ENCODE measurements at regions not wholly inside any gene's neighbourhood (a gene's known extent, or its start where the extent isn't known, plus 50 kb on each side); places are given as distances from the start of the nearest gene placed in this dataset.

GRCh38 chr15:70318594-70319465 is 221.1 kb upstream of the TLE3 start:
- Histone ChIP-seq H3K4me3 (ENCODE audit: low read depth, low read length) (no peak overlapping the region), H3K4me1 (ENCODE audit: insufficient read depth) (no peaks in the 10 kb centered on the region), H3K27ac (ENCODE audit: low read depth) (no peak overlapping the region), H3K36me3 (ENCODE audit: insufficient read depth) (no peaks in the 10 kb centered on the region)
- 40% methylated on average over 11 of the region's 11 CpGs for WGBS
- DNase-seq (ENCODE audit: extremely low spot score), result peak; percentile 84

- no peaks in the 10 kb centered on the region for H3K4me1 ChIP-seq (ENCODE audit: insufficient read depth)
- no peak overlapping the region for H3K27ac ChIP-seq (ENCODE audit: low read depth)
- no peak for DNase-seq (ENCODE audit: extremely low spot score)
- 92% methylated on average over 8 of the region's 8 CpGs for WGBS
- no peaks in the 10 kb centered on the region for H3K36me3 ChIP-seq (ENCODE audit: insufficient read depth)
- no peak overlapping the region for H3K4me3 ChIP-seq (ENCODE audit: low read depth, low read length)
Measured at GRCh38 chr15:70316059-70316600, 218.4 kb upstream of the TLE3 start.

DNA sequence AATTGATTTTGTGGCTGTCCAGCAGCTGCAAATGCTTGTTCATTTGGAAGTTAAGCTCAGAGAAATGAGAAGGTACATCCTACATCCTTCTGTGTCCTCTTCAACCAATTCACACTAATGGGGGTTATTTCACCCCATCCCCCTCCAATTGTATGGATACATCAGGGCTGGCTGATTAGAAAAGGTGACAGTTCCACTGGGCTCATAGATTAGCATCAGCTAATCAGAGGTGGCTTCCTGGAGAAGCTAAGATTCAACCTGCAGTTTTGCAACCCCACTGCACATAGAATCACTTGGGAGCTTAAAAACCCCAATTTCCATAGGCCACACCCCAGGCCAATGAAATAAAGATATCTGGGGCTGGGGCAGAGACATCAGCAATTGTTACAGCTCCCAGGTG is 217.7 kb upstream of the TLE3 start:
- Histone ChIP-seq H3K36me3 (ENCODE audit: insufficient read depth) (no peaks in the 10 kb centered on the region), H3K27ac (ENCODE audit: low read depth) (no peak overlapping the region), H3K4me1 (ENCODE audit: insufficient read depth) (no peaks in the 10 kb centered on the region), H3K4me3 (ENCODE audit: low read depth, low read length) (no peak overlapping the region)
- no peak for DNase-seq (ENCODE audit: extremely low spot score)

GRCh38 chr15:70314688-70315087 is 217.0 kb upstream of the TLE3 start:
- Histone ChIP-seq H3K4me1 (ENCODE audit: insufficient read depth) (no peaks in the 10 kb centered on the region), H3K27ac (ENCODE audit: low read depth) (no peak overlapping the region), H3K4me3 (ENCODE audit: low read depth, low read length) (no peak overlapping the region), H3K36me3 (ENCODE audit: insufficient read depth) (no peaks in the 10 kb centered on the region)
- DNase-seq (ENCODE audit: extremely low spot score), result no peak
- 98% methylated on average over 3 of the region's 3 CpGs for WGBS

GRCh38 chr15:70314018-70314354 is 216.3 kb upstream of the TLE3 start:
- Histone ChIP-seq H3K36me3 (ENCODE audit: insufficient read depth) (no peaks in the 10 kb centered on the region), H3K27ac (ENCODE audit: low read depth) (no peak overlapping the region), H3K4me3 (ENCODE audit: low read depth, low read length) (no peak overlapping the region), H3K4me1 (ENCODE audit: insufficient read depth) (no peaks in the 10 kb centered on the region)
- DNase-seq (ENCODE audit: extremely low spot score), result no peak
- 94% methylated on average over 3 of the region's 3 CpGs for WGBS

DNA sequence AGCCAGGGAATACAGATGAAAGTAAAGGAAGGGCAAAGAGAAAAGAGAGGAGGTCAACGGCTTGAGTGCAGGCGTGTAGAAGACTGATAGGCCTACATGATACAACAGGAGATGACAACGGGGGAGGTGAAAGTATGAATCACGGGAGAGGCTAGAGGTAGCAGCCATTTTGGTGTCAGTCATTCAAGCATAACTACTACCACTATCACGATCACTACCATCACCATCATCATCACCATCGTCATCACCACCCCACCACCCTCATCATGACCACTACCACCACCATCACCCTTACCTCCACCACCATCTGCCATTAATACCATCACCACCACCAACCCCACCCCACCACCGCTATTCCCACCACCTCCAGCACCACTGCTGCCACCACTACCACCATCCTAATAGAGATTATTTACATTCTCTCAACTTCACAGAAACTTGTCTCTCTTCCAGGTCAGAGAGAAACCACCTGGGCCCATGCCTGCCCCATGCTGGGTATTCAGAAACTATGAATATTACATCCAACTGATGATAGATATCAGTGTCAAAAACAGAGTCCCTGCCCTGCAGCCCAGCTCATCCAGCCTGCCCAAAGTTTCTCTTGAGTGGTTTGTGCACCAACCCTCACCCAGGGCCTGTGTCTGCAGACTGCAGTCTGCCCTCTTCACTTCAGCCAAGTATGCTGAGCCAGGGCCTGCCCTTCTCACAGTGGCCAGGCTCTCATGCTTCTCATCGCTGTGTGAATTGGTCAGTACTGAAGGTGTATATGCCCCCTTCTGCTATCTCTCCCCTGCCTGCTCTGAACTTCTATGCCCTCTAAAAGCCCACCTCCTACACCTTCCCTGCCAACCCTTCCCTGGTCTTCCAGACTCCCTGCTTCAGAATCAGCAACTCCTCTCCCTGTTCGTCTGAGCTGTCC is 215.6 kb upstream of the TLE3 start:
- WGBS, result 94% methylated on average over 9 of the region's 9 CpGs
- no peak for DNase-seq (ENCODE audit: extremely low spot score)
- Histone ChIP-seq H3K27ac (ENCODE audit: low read depth) (no peak overlapping the region), H3K4me1 (ENCODE audit: insufficient read depth) (peaks cover under 1% of the 10 kb centered on the region), H3K36me3 (ENCODE audit: insufficient read depth) (no peaks in the 10 kb centered on the region), H3K4me3 (ENCODE audit: low read depth, low read length) (no peak overlapping the region)

GRCh38 chr15:70311821-70312220 is 214.1 kb upstream of the TLE3 start:
- H3K4me3 ChIP-seq (ENCODE audit: low read depth, low read length), result no peak overlapping the region
- no peaks in the 10 kb centered on the region for H3K36me3 ChIP-seq (ENCODE audit: insufficient read depth)
- peaks cover 2% of the 10 kb centered on the region for H3K4me1 ChIP-seq (ENCODE audit: insufficient read depth)
- H3K27ac ChIP-seq (ENCODE audit: low read depth), result no peak overlapping the region
- no peak for DNase-seq (ENCODE audit: extremely low spot score)
- WGBS, result 70% methylated on average over 1 of the region's 1 CpG

DNA sequence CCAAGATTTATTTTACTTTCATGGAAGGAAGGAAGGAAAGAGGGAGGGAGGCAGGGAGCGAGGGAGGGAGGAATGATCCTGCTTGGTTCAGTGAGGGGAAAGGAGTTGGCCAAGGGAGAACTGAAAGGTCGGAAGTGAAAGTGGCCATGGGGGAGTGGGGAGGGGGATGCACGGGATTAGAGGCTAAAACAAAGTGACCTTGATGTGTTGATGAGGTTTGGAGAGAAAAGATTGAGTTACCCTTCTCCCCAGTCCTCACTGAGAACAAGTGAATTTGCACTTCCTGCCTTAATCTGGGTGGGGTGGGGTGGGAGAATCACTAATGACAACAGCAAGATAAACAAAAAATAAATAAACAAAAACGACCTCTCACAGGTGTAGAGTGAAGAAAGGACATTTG is 212.0 kb upstream of the TLE3 start:
- Histone ChIP-seq H3K4me1 (ENCODE audit: insufficient read depth) (peaks cover 2% of the 10 kb centered on the region), H3K36me3 (ENCODE audit: insufficient read depth) (no peaks in the 10 kb centered on the region), H3K4me3 (ENCODE audit: low read depth, low read length) (no peak overlapping the region), H3K27ac (ENCODE audit: low read depth) (no peak overlapping the region)
- WGBS, result 47% methylated on average over 4 of the region's 4 CpGs
- DNase-seq (ENCODE audit: extremely low spot score), result no peak

- H3K4me1 ChIP-seq (ENCODE audit: insufficient read depth), result peaks cover 2% of the 10 kb centered on the region
- no peaks in the 10 kb centered on the region for H3K36me3 ChIP-seq (ENCODE audit: insufficient read depth)
- H3K4me3 ChIP-seq (ENCODE audit: low read depth, low read length), result no peak overlapping the region
- H3K27ac ChIP-seq (ENCODE audit: low read depth), result no peak overlapping the region
- WGBS, result 91% methylated on average over 9 of the region's 9 CpGs
- DNase-seq (ENCODE audit: extremely low spot score), result no peak
Measured at GRCh38 chr15:70308735-70309434, 211.2 kb upstream of the TLE3 start.

- no peaks in the 10 kb centered on the region for H3K36me3 ChIP-seq (ENCODE audit: insufficient read depth)
- 64% methylated on average over 4 of the region's 4 CpGs for WGBS
- H3K4me1 ChIP-seq (ENCODE audit: insufficient read depth), result peaks cover 2% of the 10 kb centered on the region
- no peak for DNase-seq (ENCODE audit: extremely low spot score)
- H3K4me3 ChIP-seq (ENCODE audit: low read depth, low read length), result no peak overlapping the region
- H3K27ac ChIP-seq (ENCODE audit: low read depth), result no peak overlapping the region
Measured at GRCh38 chr15:70308011-70308734, 210.5 kb upstream of the TLE3 start.

GRCh38 chr15:70306582-70306981 is 208.9 kb upstream of the TLE3 start:
- Histone ChIP-seq H3K27ac (ENCODE audit: low read depth) (no peak overlapping the region), H3K36me3 (ENCODE audit: insufficient read depth) (no peaks in the 10 kb centered on the region), H3K4me1 (ENCODE audit: insufficient read depth) (peaks cover 2% of the 10 kb centered on the region), H3K4me3 (ENCODE audit: low read depth, low read length) (no peak overlapping the region)
- WGBS, result 97% methylated on average over 4 of the region's 4 CpGs
- DNase-seq (ENCODE audit: extremely low spot score), result no peak

GRCh38 chr15:70306081-70306480 is 208.4 kb upstream of the TLE3 start:
- no peak for DNase-seq (ENCODE audit: extremely low spot score)
- 45% methylated on average over 6 of the region's 6 CpGs for WGBS
- H3K4me3 ChIP-seq (ENCODE audit: low read depth, low read length), result no peak overlapping the region
- H3K4me1 ChIP-seq (ENCODE audit: insufficient read depth), result peaks cover 2% of the 10 kb centered on the region
- H3K36me3 ChIP-seq (ENCODE audit: insufficient read depth), result no peaks in the 10 kb centered on the region
- H3K27ac ChIP-seq (ENCODE audit: low read depth), result no peak overlapping the region

DNA sequence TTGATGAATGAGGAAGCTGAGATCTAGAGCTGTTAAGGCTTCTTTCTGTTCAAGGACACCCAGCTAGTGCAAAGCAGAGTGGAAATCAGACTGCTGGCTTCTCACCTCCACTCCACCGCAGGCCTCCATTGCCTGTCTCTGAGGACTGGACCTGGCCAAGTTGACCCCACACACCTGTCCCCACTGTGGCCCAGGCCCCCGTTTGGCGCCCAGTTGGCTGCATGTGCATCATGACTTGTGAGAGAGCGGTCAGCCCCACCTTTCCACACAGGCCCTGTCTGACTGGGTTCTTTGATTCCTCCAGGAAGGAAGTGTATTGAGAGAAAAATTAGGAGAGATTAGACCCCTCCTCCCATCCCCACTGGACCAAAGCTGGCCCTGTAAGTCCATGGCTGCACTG is 206.3 kb upstream of the TLE3 start:
- 99% methylated on average over 4 of the region's 4 CpGs for WGBS
- no peaks in the 10 kb centered on the region for H3K36me3 ChIP-seq (ENCODE audit: insufficient read depth)
- no peak for DNase-seq (ENCODE audit: extremely low spot score)
- H3K4me3 ChIP-seq (ENCODE audit: low read depth, low read length), result no peak overlapping the region
- no peak overlapping the region for H3K27ac ChIP-seq (ENCODE audit: low read depth)
- peaks cover 2% of the 10 kb centered on the region for H3K4me1 ChIP-seq (ENCODE audit: insufficient read depth)
